Inflammatory macrophage treated with lipopolysaccharide for 4 hours (primary cell): ENCODE measurements at regions not wholly inside any gene's neighbourhood (a gene's known extent, or its start where the extent isn't known, plus 50 kb on each side); places are given as distances from the start of the nearest gene placed in this dataset.
"Not testable (repeated sequence)": the region's sequence is repeated elsewhere in the genome, so short reads cannot be mapped to it uniquely, and the experiment has no call there.

Source experiments
- DNase-seq: peaks from one replicate; pipeline ENCODE4 v3.0.0-alpha.2; 2020

DNA sequence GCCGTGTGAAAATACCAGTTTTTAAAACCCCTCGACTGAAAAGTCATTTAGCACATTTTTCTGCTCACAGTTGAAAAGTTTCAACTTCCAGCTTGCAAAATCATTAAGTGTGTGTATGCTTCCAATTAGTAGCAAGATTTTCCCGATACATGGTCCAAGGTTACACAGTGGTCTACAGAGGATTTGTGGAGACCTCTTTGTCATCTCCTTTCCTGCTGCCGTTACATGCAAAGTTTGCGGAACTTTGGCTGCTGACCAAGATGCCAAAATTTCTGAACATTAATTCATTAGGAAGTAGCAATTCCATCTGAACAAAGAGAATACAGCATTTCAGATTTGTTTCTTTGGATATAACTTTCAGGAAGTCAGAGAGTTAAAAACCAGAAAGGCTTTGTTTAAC is 474.6 kb downstream of the PLCL1 start:
- no peak for DNase-seq

DNA sequence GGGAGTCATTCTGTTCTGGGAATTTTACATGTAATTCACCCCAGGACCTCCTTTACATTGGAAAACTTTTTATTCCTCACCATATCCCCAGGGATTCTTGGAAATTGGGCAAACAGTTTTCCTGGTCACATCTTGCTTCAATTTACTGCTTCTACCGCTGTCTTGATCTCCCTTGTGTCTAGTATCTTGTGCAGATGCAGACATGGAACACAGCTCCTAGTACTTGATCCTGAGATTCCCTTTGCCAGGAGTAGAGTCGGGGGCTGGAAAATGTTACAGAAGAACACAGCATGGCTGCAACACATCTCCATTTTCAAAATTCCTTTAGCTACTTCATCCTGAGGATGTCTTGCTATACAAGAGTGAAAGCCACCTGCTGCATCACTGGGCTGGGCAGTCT is 472.8 kb downstream of the PLCL1 start:
- DNase-seq = no peak

DNA sequence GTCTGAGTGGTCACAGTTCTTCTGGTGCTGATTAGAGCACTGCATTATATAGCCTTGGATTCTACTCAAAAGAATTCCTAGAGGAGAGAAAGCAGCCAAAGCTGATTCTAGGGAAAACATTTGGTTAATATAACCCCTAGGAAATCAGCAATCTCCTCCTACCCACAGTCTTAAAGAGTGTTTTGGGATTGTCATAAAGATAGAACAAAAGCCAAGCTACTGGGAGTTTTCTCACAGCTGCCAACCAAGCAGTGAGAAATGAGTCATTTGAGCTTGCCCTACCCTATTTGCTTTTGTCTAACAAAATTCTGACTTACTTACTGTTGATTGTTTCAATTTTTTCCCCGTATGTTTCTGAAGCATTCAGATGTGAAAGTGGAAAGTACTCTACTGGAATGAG is 469.3 kb downstream of the PLCL1 start:
- DNase-seq = no peak

DNA sequence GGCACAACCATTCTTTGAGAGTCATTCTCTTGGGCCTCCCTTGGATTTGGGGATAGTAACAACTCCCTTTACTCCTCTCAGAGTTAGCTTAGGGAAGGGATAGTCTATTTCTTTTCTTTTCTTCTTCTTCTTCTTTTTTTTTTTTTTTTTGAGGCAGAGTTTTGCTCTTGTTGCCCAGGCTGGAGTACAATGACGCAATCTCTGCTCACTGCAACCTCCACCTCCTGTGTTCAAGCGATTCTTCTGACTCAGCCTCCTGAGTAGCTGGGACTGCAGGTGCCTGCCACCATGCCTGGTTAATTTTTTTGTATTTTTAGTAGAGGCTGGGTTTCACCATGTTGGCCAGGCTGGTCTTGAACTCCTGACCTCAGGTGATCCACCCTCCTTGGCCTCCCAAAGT is 465.8 kb downstream of the PLCL1 start:
- DNase-seq = not testable (repeated sequence)

DNA sequence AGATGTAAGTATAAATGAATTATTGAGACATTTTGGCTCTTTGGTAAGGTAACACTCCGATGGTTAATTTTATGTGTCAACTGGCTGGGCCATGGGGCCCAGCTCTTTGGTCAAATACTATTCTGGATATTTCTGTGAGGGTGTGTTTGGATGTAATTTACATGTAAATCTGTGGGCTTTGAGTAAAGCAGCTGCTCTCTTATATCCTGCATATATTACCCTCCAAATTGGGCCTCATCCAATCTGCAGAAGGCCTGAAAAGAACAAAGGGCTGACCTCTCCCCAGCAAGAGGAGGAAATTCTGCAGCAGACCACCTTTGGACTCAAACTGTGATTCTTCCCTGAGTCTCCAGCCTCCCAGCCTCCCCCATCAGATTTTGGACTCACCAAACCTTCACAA is 464.1 kb downstream of the PLCL1 start:
- no peak for DNase-seq

DNA sequence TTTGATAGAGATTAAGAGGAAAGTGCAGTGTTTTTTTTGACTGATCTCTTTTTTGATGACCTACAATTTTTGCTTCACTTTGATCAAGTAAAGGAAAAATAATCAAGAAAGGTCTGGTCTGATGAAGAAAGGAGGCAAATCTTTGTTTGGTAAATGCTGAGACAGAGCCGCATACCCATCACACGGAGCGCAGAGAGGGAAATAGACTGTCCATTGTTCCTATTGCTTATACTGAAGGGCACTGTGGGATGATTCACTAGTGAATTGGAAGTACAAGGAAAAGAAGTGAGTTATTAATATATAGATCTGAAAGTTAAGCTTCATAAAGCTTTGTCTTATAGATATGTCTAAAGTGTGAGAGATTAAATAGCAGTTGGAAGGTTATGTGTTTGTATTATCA is 455.1 kb downstream of the PLCL1 start:
- no peak for DNase-seq

DNA sequence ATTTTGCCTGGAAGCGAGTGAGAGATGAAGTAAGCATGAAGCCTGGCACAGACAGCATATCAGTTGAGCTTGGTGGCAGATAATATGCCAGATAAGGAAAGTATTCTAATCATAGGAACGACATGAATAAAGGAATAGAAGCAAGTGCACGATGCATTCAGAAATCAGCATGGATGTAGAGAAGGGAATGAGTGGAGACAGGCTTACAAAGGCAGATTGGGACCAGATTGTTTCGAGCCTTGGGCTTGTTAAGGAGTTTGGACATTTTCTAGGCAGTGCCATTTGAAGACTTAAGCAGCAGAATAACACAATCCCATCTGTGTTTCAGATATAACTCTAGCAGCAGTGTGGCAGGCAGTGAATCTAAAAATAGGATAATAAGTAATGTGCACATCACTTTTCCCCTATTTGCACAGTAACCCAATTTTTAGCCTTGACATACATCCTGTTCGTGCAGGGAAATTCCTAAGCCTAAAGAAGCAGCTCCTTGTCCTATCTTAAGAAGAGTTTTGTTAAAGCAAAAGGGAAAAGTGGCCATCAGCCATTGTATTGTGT is 450.2 kb downstream of the PLCL1 start:
- DNase-seq = no peak

DNA sequence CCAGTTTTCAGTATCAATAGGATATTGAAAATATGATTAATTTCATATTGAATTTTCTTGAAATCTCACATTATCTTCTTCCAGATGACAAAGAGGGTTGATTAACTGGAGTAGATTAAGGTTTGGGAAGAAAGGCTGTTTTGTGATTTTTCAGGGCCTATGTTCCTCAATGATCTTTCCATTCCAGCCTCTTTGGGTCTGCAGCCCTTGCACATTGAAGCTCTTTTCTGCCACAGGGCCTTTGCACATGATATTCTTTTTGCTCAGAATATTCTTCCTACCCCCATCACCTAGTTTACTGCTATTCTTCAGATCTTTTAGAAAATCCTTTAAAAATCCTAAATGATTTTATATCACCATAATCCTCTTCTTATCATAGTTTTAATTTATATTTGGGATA is 449.6 kb downstream of the PLCL1 start:
- DNase-seq = no peak

DNA sequence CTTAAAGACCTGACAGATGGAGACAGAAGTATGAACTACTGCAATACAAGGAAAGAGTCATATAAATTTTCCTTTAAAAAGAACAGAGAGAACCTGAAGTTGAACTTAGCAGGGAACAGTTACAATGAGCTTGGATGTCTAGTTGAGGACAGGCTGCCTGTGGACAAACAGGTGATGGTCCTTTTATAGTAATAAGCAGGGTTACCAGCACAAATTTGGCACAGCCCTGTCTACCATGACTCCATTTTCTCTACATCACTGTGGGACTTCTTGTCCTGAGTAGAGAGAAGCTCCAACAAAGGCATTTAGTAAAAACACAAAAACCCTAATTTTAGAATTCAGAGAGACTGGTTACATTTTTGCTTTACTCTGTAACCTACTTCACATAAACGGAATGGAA is 448.1 kb downstream of the PLCL1 start:
- DNase-seq = no peak

DNA sequence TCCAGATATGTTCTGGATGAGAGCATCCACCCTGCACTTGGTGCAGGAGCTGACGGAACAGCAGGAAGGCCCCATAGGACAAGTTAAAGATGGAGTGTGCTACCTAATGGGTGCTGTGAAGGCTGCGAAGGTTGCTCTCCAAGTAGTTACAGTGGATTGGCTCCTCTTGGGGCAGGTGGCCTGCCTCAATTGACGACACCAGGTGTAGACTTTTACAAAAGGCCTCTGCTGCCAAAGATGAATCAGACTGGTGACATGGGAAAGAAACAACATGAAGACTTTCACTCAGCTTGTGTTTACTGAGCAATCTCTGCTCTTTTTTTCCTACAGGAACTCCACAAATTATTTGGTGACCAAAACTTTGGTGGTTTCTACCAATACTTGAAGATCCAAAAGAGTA is 437.7 kb downstream of the PLCL1 start:
- no peak for DNase-seq

DNA sequence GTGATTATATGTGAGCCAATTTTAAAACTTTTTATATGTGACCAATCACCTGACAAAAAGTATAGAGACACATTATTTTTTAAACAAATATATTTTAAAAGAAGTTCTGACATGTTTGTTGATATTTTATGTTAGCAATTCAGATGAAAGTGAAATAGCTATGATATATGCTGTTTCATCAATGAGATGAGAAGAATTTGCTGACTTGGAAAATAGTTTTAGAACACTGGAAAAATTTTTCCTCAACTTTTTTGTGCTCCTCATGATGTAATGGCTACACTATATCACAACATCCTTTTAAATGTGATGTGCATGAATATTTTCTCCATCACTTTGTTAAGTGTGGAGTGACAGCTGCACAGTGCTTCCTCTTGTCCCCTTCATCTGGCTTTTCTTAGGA is 434.0 kb downstream of the PLCL1 start:
- DNase-seq = no peak

DNA sequence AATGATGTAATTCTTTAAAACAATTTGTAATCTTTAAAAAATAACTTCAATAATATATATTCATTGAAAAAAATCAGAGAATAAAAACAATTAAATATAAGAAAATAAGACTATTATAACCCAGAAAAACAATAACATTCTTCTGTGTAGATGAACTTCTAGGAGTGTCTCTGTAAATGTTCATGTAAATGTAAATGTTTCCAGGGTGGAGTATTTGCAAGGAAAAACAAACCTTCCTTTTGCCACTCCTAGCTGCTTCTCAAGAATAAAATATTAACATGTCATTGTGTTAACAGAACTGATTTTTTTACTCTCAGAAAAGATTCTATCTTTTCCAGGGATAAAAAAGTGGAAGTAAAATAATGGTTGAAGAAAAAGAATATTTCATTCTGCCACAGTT is 431.9 kb downstream of the PLCL1 start:
- DNase-seq = no peak

DNA sequence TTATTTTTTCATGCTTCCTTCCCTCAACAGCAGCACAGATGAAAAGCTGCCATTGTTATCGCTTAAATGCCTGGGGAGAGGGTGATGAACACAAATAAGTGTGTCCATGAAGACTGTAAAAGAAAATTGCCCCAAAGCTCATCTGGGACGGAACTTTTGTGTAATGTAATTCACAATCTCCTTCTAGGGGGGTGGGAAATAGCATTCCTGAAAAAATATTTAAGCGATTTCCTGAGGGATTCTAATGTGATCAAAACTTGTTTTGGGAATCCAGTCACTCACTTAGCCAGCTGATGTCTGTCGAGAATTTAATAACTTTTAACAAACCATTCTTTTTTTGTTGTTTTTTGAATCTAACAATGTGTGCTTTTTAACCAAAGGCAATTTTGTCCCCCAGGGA is 427.9 kb downstream of the PLCL1 start:
- DNase-seq = no peak

DNA sequence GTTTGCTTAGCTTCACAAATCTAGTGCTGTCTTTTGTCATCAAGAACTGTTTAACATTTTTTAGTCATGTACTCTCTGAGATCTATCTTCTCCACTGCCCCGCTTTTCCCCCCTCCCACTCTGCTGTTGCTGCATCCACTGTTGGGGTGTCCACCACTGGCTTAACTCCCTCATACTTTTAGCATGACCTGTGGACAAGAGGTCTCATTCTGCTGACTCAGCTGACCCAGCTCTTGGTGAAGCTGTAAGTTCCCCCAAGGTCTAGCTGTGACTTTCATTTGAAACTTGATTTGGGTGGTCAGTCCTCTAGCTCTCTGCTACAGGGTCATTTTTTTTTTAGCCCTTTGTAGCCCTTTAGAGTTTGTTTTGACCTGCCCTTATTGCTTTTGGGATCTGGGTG is 427.2 kb downstream of the PLCL1 start:
- no peak for DNase-seq

DNA sequence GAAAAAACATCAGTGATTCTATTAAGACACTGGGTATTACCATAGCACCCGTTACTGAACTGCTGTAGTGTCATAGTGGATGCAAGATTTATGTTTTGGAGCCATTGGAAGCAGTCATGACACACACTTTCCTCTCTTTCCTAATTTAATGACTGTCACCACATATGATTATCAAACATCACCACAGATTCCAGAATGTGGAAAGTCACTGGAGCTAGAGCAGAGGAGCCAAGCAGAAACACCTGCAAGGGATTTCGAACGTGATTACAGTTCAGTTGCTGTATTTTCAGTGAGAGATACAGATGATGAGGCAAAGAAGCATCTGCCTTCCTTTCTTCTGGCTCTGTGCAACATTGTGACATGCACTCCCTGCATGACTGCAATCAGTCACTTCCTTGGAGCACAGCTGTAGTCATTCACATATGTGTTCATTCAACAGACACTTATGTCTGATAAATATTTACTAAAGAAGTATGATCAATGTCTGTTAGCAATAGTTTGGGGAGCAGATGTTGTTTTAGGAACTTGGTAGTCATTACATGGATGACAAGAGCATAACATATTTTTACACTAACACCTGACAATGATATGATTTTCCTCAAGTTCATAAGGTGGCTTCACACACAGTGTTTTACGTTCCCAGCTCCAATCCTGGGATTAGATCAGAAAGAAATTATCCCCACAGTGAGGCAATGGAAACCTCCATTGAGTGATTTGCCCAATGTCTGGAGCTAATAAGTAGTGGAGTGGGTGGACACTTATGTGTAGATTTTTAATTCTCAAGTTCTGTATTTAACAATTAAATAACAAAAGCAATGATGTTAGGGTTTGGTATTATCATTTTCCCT is 416.6 kb downstream of the PLCL1 start:
- DNase-seq = no peak

DNA sequence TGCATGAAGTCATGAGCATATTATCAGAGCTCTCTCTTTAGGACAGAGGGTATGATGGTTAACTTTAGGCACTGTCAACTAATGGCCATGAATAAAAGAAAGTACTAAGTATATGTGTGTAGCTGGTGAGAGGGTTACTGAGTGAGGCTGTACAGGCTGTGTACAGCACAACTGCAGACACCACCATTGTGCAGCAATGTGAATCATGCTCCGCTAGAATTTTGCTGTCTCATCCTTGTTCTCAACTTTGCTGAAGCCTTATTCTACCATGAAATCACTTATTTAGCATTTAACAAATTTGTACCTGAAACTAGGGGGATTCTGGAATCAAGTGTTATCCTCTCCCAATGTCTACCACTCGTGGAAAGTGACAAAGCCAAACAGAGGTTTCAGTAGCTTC is 414.9 kb downstream of the PLCL1 start:
- DNase-seq = no peak

DNA sequence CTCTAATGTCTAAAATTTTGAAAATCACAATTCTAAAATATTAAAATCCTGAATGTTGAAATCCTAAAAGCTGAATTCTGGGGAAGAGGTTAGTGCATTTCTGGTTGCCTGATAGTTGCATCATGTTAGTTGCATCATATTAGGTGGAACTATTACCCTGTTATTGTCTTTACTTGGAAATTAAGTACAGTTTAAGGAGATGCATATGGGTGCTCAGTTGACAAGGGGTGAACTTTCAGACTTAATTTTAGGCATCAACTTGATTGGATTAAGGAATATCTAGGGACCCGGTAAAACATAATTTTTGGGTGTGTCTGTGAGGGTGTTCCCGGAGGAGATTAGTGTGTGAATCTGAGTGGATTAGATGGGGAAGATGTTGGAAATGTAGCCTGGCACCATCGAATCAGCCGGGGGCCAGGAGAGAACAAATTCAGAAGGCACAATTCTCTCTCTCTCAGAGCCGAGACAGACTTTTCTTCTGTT is 409.8 kb downstream of the PLCL1 start:
- DNase-seq = peak; percentile 18

DNA sequence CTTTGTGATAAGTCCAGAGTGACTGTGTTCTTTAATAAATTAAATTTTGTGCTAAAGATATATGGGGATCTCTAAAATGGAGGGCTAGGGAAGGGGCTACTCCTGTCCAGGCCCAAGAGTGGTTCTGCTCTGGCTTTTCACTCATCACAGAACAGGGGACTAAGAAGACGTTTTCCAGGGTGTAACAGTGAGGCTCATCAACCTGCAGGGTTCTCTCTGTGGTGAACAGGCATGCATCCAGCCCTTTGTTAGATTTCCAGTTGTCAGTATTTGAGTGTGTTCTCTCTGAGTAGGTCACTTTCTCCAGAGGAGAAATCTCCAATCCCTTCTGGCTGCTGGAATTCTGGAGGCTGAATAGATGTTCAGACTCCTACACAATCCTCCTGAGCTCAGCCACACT is 408.9 kb downstream of the PLCL1 start:
- DNase-seq = no peak

DNA sequence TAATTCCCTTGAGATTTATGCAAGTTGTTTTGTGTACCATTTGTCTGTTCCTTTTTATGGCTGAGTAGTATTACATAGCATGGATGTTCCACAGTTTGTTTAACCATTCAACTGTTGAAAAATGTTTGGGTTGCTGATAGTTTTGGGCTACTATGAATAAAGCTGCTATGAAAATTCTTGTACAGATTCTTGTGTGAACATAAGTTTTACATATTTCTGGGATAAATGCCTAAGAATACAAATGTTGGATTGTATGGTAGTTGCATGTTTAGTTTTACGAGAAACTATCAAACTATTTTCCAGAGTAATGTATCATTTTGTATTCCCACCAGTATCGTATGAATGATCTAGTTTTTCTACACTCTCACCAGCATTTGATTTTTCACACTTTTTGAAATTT is 407.3 kb downstream of the PLCL1 start:
- DNase-seq = no peak

DNA sequence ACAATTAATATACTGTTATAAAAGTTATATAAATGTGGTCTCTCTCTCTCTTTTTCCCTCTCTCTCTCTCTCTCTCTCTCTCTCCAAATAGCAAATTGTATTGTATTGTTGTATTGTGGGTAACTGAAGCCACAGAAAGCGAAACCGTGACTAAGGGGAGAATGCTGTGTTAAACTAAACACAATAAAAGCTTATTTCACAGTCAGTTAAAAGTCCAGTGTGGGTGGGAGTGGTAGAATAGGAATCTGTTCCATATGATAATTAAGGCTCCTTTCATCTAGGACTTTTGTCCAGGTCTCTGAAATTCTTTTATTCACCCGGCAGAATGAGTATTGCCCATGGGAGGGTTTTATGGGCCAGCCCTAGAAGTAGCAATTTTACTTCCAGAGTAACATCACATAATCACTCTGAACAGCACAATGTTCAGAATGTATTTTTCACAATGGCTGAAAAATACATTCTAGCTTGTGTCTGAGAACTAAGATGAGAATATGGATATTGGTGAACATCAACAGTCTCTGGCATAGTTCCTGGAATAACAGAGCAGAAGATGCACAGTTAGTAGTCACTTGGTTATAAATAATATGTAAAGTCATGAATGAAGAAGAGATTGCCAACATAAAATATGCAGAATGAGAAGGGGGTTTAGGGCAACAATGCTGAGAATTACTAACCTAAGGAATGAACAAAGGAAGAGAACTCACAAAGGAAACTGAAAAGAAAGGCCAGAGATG is 399.1 kb downstream of the PLCL1 start:
- no peak for DNase-seq
